Loucy (cell line): ENCODE measurements at regions not wholly inside any gene's neighbourhood (a gene's known extent, or its start where the extent isn't known, plus 50 kb on each side); places are given as distances from the start of the nearest gene placed in this dataset.

Experiments used
- CTCF ChIP-seq: fragments of 200-600 bp; sonication (generic); conservative IDR thresholded peaks from 2 replicates; pipeline ENCODE4 v1.5.1; 2014; ENCODE audit warnings: mild to moderate bottlenecking, antibody characterized with exemption, low read length
- EZH2phosphoT487 ChIP-seq: fragments of 200-600 bp; IDR thresholded peaks from 2 replicates; pipeline ENCODE4 v1.6.1; 2018; ENCODE audit warnings: antibody characterized with exemption, mild to moderate bottlenecking, moderate library complexity, borderline replicate concordance

- TF ChIP-seq CTCF (0 out of 2 replicates have a peak, but pooled peaks have one; percentile 15), EZH2phosphoT487 (no peak)
Observed at GRCh38 chr3:14278799-14279625, 100.4 kb downstream of the LSM3 start.
